ENCODE measurements at regions not wholly inside any gene's neighbourhood (a gene's known extent, or its start where the extent isn't known, plus 50 kb on each side); places are given as distances from the start of the nearest gene placed in this dataset.

GRCh38 chr2:3958969-3959368 lies 255.6 kb downstream of the DCDC2C start (continued):
- no peak for TF ChIP-seq FOXJ3 (CRISPR knock-in tag; IDR thresholded peaks at IDR 0.05; ENCODE audit: borderline replicate concordance)
- TF ChIP-seq ZNF260 (CRISPR knock-in tag; IDR thresholded peaks at IDR 0.05; ENCODE audit: borderline replicate concordance, low read depth), result no peak
- TF ChIP-seq ZNF326 (CRISPR knock-in tag; IDR thresholded peaks at IDR 0.05; ENCODE audit: borderline replicate concordance), result no peak
- no peak for TF ChIP-seq TERF1 (CRISPR knock-in tag; IDR thresholded peaks at IDR 0.05)
- no peak for TF ChIP-seq ZNF644 (CRISPR knock-in tag; IDR thresholded peaks at IDR 0.05; ENCODE audit: low read depth)
- TF ChIP-seq RARA (CRISPR knock-in tag; IDR thresholded peaks at IDR 0.05), result no peak
- TF ChIP-seq ZBTB14 (CRISPR knock-in tag; IDR thresholded peaks at IDR 0.05), result no peak

GRCh38 chr2:3959372-3959771 lies 256.0 kb downstream of the DCDC2C start:
- FAIRE-seq (peak; percentile 86), ATAC-seq (peak; percentile 74), DNase-seq (ENCODE audit: low spot score) (peak; percentile 31)
- H3K4me3 ChIP-seq (replicated peaks in 1 of 3; ENCODE audit: insufficient read depth in 1 of 3, low read depth in 2 of 3, low read length in 3 of 3), result no peak overlapping the region
- CTCF ChIA-PET (ENCODE audit: low intra/inter-chr PET ratio, low total read pairs), result interaction anchor here (1.2 to 1.9 kb wide), 3 partner anchors 95 to 1406 kb away, joined by 5 to 15 read pairs (median 14); no protein-coding TSS in a partner anchor
- H3K4me2 ChIP-seq (ENCODE audit: low read depth, low read length), result no peak overlapping the region
- no peaks in the 10 kb centered on the region; the same call in 1 of the 2 replicates for H4K20me1 ChIP-seq (ENCODE audit: insufficient read depth, low read length)
- H3K27ac ChIP-seq (ENCODE audit: extremely low read length, insufficient read depth, low read length), result no peak overlapping the region
- no peaks in the 10 kb centered on the region for H3K9me3 ChIP-seq (ENCODE audit: low read length)
- no peak overlapping the region for H2AFZ ChIP-seq (ENCODE audit: low read length)
- POLR2A ChIA-PET, result no interaction called here
- H3K4me1 ChIP-seq (ENCODE audit: insufficient read depth, low read length), result no peaks in the 10 kb centered on the region
- no peaks in the 10 kb centered on the region for H3K79me2 ChIP-seq (ENCODE audit: insufficient read depth, low read length)
- in situ Hi-C loops (cut with HindIII; ENCODE audit: extremely low pct_ligation_motif_present, low pct_unique_long_range_greater_than_20kb), result loop anchor here (10.0 kb wide), 1 partner anchor 1405 kb away; no protein-coding TSS in a partner anchor
- no TSS peak for BruUV-seq (replicated peaks)
- 0% methylated on average over 2 of the region's 2 CpGs for WGBS (ENCODE audit: low lambda C conversion rate)
- intact Hi-C loops (cut with micrococcal nuclease; ENCODE audit: unreplicated experiment), result loop anchor here (1.0 to 5.0 kb wide), 2 partner anchors 151 to 758 kb away; no protein-coding TSS in a partner anchor
- TF ChIP-seq PTBP1 (IDR thresholded peaks at IDR 0.05; ENCODE audit: low read depth, low read length, poor library complexity, severe bottlenecking) (peak; percentile 73), RAD21 (CRISPR knock-in tag; IDR thresholded peaks at IDR 0.05) (peak; percentile 53), SMC3 (IDR thresholded peaks at IDR 0.05; ENCODE audit: low read length) (peak; percentile 83), CTCF (CRISPR knock-in tag; IDR thresholded peaks at IDR 0.05) (peak; percentile 76), TFAP4 (IDR thresholded peaks at IDR 0.05; ENCODE audit: borderline replicate concordance, low read depth) (peak; percentile 75), STAG1 (CRISPR knock-in tag; IDR thresholded peaks at IDR 0.05) (peak; percentile 81), PPARG (CRISPR knock-in tag; conservative IDR thresholded peaks at IDR 0.05) (peak; percentile 75), NCOA5 (CRISPR knock-in tag; IDR thresholded peaks at IDR 0.05) (no peak), ERF (CRISPR knock-in tag; IDR thresholded peaks at IDR 0.05) (no peak), ZNF788 (CRISPR knock-in tag; IDR thresholded peaks at IDR 0.05; ENCODE audit: borderline replicate concordance) (no peak), ZNF362 (CRISPR knock-in tag; IDR thresholded peaks at IDR 0.05; ENCODE audit: borderline replicate concordance) (peak; percentile 99)
- H3K36me3 ChIP-seq (replicated peaks in 1 of 2; ENCODE audit: control insufficient read depth in 1 of 2, insufficient read depth in 2 of 2, low read length in 2 of 2), result no peaks in the 10 kb centered on the region
- H3K9ac ChIP-seq (ENCODE audit: insufficient read depth, low read depth, low read length), result no peak overlapping the region
- H3K27me3 ChIP-seq (ENCODE audit: control insufficient read depth in 1 of 2, insufficient read depth in 2 of 2, low read length in 2 of 2), result peaks cover 3 to 17% of the 10 kb centered on the region in 2 experiments; a peak in 4 of 5 replicates
